ENCODE measurements at regions not wholly inside any gene's neighbourhood (a gene's known extent, or its start where the extent isn't known, plus 50 kb on each side); places are given as distances from the start of the nearest gene placed in this dataset.

GRCh38 chr7:34389332-34390078 is 268.5 kb upstream of the NPSR1 start:
- H3K4me1 ChIP-seq (ENCODE audit: insufficient read depth, low read length) = no peaks in the 10 kb centered on the region
- H3K27me3 ChIP-seq (ENCODE audit: insufficient read depth, low read length, poor library complexity) = no peaks in the 10 kb centered on the region
- no peaks in the 10 kb centered on the region for H3K9me3 ChIP-seq (ENCODE audit: insufficient read depth, low read length, severe bottlenecking)
- TF ChIP-seq CTCF (IDR thresholded peaks at IDR 0.05; ENCODE audit: borderline replicate concordance, extremely low read depth, low read length, poor library complexity, severe bottlenecking) (no peak), EZH2 (IDR thresholded peaks at IDR 0.05; ENCODE audit: borderline replicate concordance, low read depth, low read length, severe bottlenecking) (no peak)
- DNase-seq (no peak), ATAC-seq (ENCODE audit: insufficient read depth, low read depth) (no peak)
- no peaks in the 10 kb centered on the region for H4K20me1 ChIP-seq (ENCODE audit: insufficient read depth, low read length)
- no peaks in the 10 kb centered on the region for H3K79me2 ChIP-seq (ENCODE audit: insufficient read depth, low read length)
- H3K4me3 ChIP-seq (ENCODE audit: low read depth in 1 of 2, low read length in 2 of 2) = no peak overlapping the region
- no peaks in the 10 kb centered on the region for H3K36me3 ChIP-seq (ENCODE audit: insufficient read depth, low read length)
- H3K27ac ChIP-seq (ENCODE audit: low read length) = no peak overlapping the region
- no peak overlapping the region for H3K4me2 ChIP-seq (ENCODE audit: insufficient read depth, low read length)
- H3K9ac ChIP-seq (ENCODE audit: low read depth, low read length) = no peak overlapping the region
- H2AFZ ChIP-seq (ENCODE audit: low read depth, low read length) = no peak overlapping the region

DNA sequence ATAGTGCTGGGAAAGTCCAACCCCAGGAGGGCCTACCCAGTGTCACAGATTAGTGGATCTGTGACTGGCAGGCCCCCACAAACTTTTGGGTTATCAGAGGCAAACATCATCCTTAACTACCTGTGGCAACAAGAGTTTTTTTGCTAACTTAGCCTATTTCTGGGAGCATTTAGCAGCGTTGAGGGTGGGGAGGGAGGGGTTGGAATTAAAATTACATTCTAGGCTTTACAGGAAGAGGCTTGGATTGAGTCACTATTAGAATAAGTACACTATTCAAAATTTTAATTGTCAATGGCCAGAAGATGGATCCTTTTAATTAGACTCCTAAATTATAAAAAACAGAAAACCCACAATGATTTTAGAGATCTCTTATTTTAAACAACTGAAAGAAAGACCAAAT is 267.9 kb upstream of the NPSR1 start:
- no peaks in the 10 kb centered on the region for H3K36me3 ChIP-seq (ENCODE audit: insufficient read depth, low read length)
- no peak overlapping the region for H3K27ac ChIP-seq (ENCODE audit: low read length)
- no peaks in the 10 kb centered on the region for H3K4me1 ChIP-seq (ENCODE audit: insufficient read depth, low read length)
- no peak overlapping the region for H3K4me3 ChIP-seq (ENCODE audit: low read depth in 1 of 2, low read length in 2 of 2)
- no peaks in the 10 kb centered on the region for H3K27me3 ChIP-seq (ENCODE audit: insufficient read depth, low read length, poor library complexity)
- ATAC-seq (ENCODE audit: insufficient read depth, low read depth) (no peak), DNase-seq (no peak)
- H3K79me2 ChIP-seq (ENCODE audit: insufficient read depth, low read length) = no peaks in the 10 kb centered on the region
- H3K4me2 ChIP-seq (ENCODE audit: insufficient read depth, low read length) = no peak overlapping the region
- H4K20me1 ChIP-seq (ENCODE audit: insufficient read depth, low read length) = no peaks in the 10 kb centered on the region
- no peak overlapping the region for H3K9ac ChIP-seq (ENCODE audit: low read depth, low read length)
- TF ChIP-seq EZH2 (IDR thresholded peaks at IDR 0.05; ENCODE audit: borderline replicate concordance, low read depth, low read length, severe bottlenecking) = no peak
- TF ChIP-seq CTCF (IDR thresholded peaks at IDR 0.05; ENCODE audit: borderline replicate concordance, extremely low read depth, low read length, poor library complexity, severe bottlenecking) = no peak
- no peak overlapping the region for H2AFZ ChIP-seq (ENCODE audit: low read depth, low read length)
- H3K9me3 ChIP-seq (ENCODE audit: insufficient read depth, low read length, severe bottlenecking) = no peaks in the 10 kb centered on the region

DNA sequence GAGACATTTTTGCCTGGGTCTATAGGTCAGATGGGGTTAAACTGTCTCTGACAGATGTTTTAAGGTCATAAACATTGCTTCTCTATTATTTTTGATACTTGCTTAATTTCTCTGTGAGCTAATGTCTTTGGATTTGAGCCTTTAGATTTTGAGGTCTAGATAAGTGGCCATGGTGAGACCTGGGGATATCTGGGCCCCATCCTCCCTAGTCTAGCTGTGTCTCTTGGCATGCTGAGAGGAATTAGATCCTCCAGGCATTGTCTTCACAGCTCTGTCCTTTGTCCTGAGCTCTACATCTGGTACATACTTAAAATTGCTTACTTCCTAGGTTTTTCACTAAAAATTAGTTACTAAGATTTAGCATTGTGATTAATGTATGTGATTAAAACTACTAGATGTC is 265.0 kb upstream of the NPSR1 start:
- DNase-seq = no peak
- Histone ChIP-seq H4K20me1 (ENCODE audit: insufficient read depth, low read length) (no peaks in the 10 kb centered on the region), H3K27me3 (ENCODE audit: insufficient read depth, low read length, poor library complexity) (no peaks in the 10 kb centered on the region), H2AFZ (ENCODE audit: low read depth, low read length) (no peak overlapping the region), H3K4me2 (ENCODE audit: insufficient read depth, low read length) (no peak overlapping the region), H3K27ac (ENCODE audit: low read length) (no peak overlapping the region), H3K9me3 (ENCODE audit: insufficient read depth, low read length, severe bottlenecking) (no peaks in the 10 kb centered on the region), H3K4me3 (ENCODE audit: low read depth in 1 of 2, low read length in 2 of 2) (no peak overlapping the region), H3K36me3 (ENCODE audit: insufficient read depth, low read length) (no peaks in the 10 kb centered on the region), H3K4me1 (ENCODE audit: insufficient read depth, low read length) (no peaks in the 10 kb centered on the region), H3K9ac (ENCODE audit: low read depth, low read length) (no peak overlapping the region), H3K79me2 (ENCODE audit: insufficient read depth, low read length) (no peaks in the 10 kb centered on the region)
- no peak for TF ChIP-seq EZH2 (IDR thresholded peaks at IDR 0.05; ENCODE audit: borderline replicate concordance, low read depth, low read length, severe bottlenecking)
- TF ChIP-seq CTCF (IDR thresholded peaks at IDR 0.05; ENCODE audit: borderline replicate concordance, extremely low read depth, low read length, poor library complexity, severe bottlenecking) = no peak
- ATAC-seq (ENCODE audit: insufficient read depth, low read depth) = no peak

Measured in DND-41 (cell line).